Parathyroid adenoma (tissue), 2 donors: ENCODE measurements at regions not wholly inside any gene's neighbourhood (a gene's known extent, or its start where the extent isn't known, plus 50 kb on each side); places are given as distances from the start of the nearest gene placed in this dataset.

Source experiments
- H2AFZ ChIP-seq: fragments of 300-600 bp; sonication (generic); one replicate; pipeline ENCODE4 v1.7.0; 2017; ENCODE audit warnings: antibody characterized with exemption, mild to moderate bottlenecking
- H3K27ac ChIP-seq: fragments of 300-600 bp; sonication (generic); one replicate; pipeline ENCODE4 v1.7.0; 2017
- H3K27me3 ChIP-seq: fragments of 300-600 bp; sonication (generic); one replicate; pipeline ENCODE4 v1.7.0; 2017; ENCODE audit warnings: low read length; ENCODE audit not compliant: control insufficient read depth, insufficient read depth
- H3K36me3 ChIP-seq: fragments of 300-600 bp; sonication (generic); one replicate; pipeline ENCODE4 v1.7.0; 2017; ENCODE audit warnings: low read length; ENCODE audit not compliant: control insufficient read depth, insufficient read depth
- H3K4me1 ChIP-seq: fragments of 300-600 bp; sonication (generic); one replicate; pipeline ENCODE4 v1.7.0; 2017; ENCODE audit warnings: control low read depth
- H3K4me2 ChIP-seq: fragments of 300-600 bp; sonication (generic); one replicate; pipeline ENCODE4 v1.7.0; 2017; ENCODE audit warnings: low read length
- H3K4me3 ChIP-seq: fragments of 300-600 bp; sonication (generic); one replicate; pipeline ENCODE4 v1.7.0; 2017; ENCODE audit warnings: low read depth, low read length
- H3K79me2 ChIP-seq: fragments of 300-600 bp; sonication (generic); one replicate; pipeline ENCODE4 v1.7.0; 2017; ENCODE audit warnings: control low read depth
- H3K9ac ChIP-seq: fragments of 300-600 bp; sonication (generic); one replicate; pipeline ENCODE4 v1.7.0; 2017; ENCODE audit warnings: mild to moderate bottlenecking
- H3K9me3 ChIP-seq: fragments of 300-600 bp; sonication (generic); one replicate; pipeline ENCODE4 v1.7.0; 2017; ENCODE audit warnings: low read length; ENCODE audit not compliant: control insufficient read depth
- CTCF ChIP-seq: fragments of 300-600 bp; sonication (generic); IDR thresholded peaks from one replicate; pipeline ENCODE4 v1.7.0; 2017; ENCODE audit warnings: antibody characterized with exemption, mild to moderate bottlenecking
- donor health status: primary hyperparathyroidism.

GRCh38 chr7:13742126-13742525 is 247.3 kb downstream of the ETV1 start:
- TF ChIP-seq CTCF: no peak
- Histone ChIP-seq H3K36me3 (no peaks in the 10 kb centered on the region), H3K79me2 (no peaks in the 10 kb centered on the region), H3K4me2 (no peak overlapping the region), H3K4me3 (no peak overlapping the region), H3K27me3 (no peaks in the 10 kb centered on the region), H3K9ac (no peak overlapping the region), H3K9me3 (no peaks in the 10 kb centered on the region), H3K4me1 (no peaks in the 10 kb centered on the region), H3K27ac (no peak overlapping the region), H2AFZ (no peak overlapping the region)

GRCh38 chr7:13742811-13743210 is 246.7 kb downstream of the ETV1 start:
- no peak for TF ChIP-seq CTCF
- H3K27ac ChIP-seq: no peak overlapping the region
- H3K27me3 ChIP-seq: no peaks in the 10 kb centered on the region
- no peak overlapping the region for H3K4me3 ChIP-seq
- H3K4me1 ChIP-seq: no peaks in the 10 kb centered on the region
- H2AFZ ChIP-seq: no peak overlapping the region
- no peaks in the 10 kb centered on the region for H3K79me2 ChIP-seq
- no peak overlapping the region for H3K9ac ChIP-seq
- no peaks in the 10 kb centered on the region for H3K36me3 ChIP-seq
- no peaks in the 10 kb centered on the region for H3K9me3 ChIP-seq
- H3K4me2 ChIP-seq: no peak overlapping the region

GRCh38 chr7:13743226-13743625 is 246.2 kb downstream of the ETV1 start:
- H3K27me3 ChIP-seq: no peaks in the 10 kb centered on the region
- TF ChIP-seq CTCF: no peak
- H3K27ac ChIP-seq: no peak overlapping the region

GRCh38 chr7:13745530-13745929 is 243.9 kb downstream of the ETV1 start:
- H2AFZ ChIP-seq: no peak overlapping the region
- no peaks in the 10 kb centered on the region for H3K27me3 ChIP-seq
- H3K9me3 ChIP-seq: no peaks in the 10 kb centered on the region
- H3K27ac ChIP-seq: no peak overlapping the region
- TF ChIP-seq CTCF: no peak
- no peak overlapping the region for H3K4me2 ChIP-seq
- H3K79me2 ChIP-seq: no peaks in the 10 kb centered on the region
- H3K9ac ChIP-seq: no peak overlapping the region
- no peaks in the 10 kb centered on the region for H3K4me1 ChIP-seq
- no peak overlapping the region for H3K4me3 ChIP-seq
- no peaks in the 10 kb centered on the region for H3K36me3 ChIP-seq

More at GRCh38 chr7:13743226-13743625, 246.2 kb downstream of the ETV1 start:
- H3K9ac ChIP-seq: no peak overlapping the region
- no peaks in the 10 kb centered on the region for H3K79me2 ChIP-seq
- H3K4me2 ChIP-seq: no peak overlapping the region
- no peaks in the 10 kb centered on the region for H3K9me3 ChIP-seq
- no peak overlapping the region for H3K4me3 ChIP-seq
- no peaks in the 10 kb centered on the region for H3K36me3 ChIP-seq
- no peak overlapping the region for H2AFZ ChIP-seq
- H3K4me1 ChIP-seq: no peaks in the 10 kb centered on the region

DNA sequence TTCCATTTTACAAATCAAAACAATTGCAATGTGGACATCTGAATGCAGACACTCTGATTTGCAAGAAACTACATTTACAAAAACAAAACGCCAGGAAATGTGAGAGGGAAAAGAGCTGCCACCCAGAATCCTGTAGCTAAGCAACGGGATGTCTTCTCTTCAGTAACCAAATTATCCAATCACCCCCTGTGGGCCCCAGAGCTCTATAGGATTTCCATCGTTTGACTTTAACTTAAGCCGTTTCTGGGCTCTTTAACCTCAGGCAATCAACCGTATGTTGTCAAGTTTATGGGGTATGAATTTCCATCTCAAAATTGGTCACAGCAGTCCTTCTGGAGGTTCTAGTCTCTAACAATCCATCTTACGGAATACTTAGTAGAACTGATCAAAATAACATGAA is 240.5 kb downstream of the ETV1 start:
- no peak overlapping the region for H3K4me3 ChIP-seq
- H3K27me3 ChIP-seq: no peaks in the 10 kb centered on the region
- no peak overlapping the region for H3K27ac ChIP-seq
- no peak overlapping the region for H3K9ac ChIP-seq
- no peak overlapping the region for H2AFZ ChIP-seq
- no peaks in the 10 kb centered on the region for H3K9me3 ChIP-seq
- H3K4me1 ChIP-seq: no peaks in the 10 kb centered on the region
- H3K36me3 ChIP-seq: no peaks in the 10 kb centered on the region
- no peak overlapping the region for H3K4me2 ChIP-seq
- H3K79me2 ChIP-seq: no peaks in the 10 kb centered on the region
- TF ChIP-seq CTCF: no peak
